Hematopoietic multipotent progenitor cell (in vitro differentiated cells): ENCODE measurements at regions not wholly inside any gene's neighbourhood (a gene's known extent, or its start where the extent isn't known, plus 50 kb on each side); places are given as distances from the start of the nearest gene placed in this dataset.

Experiments
- DNase-seq, 3 donors: peaks; one replicate each; pipeline ENCODE4 v3.0.0-alpha.2; 2011 to 2015; ENCODE audit warnings: low read depth in 2 of 3, low spot score in 2 of 3

DNA sequence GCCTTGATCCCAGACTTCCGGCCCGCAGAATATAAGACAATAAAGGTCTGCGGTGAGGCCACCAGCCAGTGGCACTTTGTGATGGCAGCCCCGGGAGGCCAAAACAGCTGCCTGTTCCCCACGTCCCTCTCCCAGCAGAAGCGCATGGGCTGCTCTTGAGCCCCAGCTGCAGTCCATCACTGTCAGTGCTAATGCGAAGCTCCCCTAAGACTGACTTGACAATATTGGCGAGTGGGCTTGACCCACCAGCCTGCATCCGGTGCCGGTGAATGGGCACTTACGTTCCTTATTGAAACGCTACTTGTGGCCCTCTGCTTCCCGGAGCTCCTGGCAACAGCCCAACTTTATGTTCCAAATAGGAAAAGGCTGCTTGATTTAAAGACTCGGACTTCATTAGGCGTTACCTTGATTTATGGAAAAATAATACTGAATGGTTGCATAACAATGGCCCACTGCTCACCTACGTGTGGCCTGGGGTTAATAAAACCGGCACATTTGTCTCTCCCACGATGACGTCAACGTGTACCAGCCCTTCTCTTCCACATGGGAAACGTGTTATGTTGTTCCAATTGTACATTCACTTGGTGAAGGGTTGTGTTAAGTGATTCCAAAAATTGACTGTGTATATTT is 93.4 kb upstream of the SEPTIN5 start:
- no peak for DNase-seq

DNA sequence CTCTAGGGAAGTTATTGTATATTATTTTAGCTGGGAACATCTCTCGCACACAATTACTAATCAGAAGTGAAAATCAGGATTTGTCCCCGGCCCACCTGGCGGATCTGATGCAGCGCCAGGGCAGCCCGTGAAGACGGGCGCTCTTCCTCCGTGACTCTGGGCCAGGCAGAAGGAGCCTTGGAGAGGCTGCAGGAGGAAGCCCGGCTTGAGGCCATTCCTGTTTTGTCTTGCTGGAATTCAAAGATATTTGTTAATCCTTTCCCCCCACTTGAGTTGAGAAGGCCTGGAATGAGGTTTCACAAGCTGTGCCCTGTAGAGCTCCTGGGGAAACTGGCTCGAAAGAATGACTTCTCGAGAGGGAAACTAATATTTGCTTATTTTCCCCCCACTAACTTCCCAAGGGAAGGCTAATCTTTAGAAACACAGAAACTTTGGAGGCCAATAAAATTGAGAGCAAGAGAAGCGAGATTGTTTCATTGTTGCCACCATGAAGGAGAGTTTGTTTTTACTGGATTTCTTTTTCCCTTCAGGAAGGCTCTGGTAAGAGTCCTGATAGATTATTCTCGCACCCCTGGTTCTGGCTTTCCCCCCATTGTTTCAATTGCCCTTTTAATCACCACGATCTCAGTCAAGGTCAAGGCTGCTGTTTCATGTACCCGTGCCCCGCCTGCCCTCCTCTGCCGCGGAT is 92.8 kb upstream of the SEPTIN5 start:
- no peak for DNase-seq

DNA sequence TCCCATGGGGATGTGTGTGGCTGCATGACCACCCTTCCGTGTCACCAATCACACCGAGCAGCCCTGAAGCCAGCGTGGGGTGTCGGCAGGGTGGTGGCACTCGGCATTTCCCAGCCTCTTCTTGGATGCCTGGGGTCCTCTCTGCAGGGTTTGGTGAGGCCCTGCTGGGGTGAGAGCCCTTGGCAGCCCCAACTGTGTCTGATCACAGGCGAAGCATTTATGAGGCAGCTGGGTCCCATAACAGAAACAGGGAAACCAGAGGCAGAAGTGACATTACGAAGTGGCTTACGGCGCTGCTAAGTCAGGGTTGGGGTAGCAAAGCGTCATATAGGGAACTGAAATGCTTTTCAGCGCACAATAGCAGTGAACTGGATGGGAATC is 92.3 kb upstream of the SEPTIN5 start:
- no peak for DNase-seq

DNA sequence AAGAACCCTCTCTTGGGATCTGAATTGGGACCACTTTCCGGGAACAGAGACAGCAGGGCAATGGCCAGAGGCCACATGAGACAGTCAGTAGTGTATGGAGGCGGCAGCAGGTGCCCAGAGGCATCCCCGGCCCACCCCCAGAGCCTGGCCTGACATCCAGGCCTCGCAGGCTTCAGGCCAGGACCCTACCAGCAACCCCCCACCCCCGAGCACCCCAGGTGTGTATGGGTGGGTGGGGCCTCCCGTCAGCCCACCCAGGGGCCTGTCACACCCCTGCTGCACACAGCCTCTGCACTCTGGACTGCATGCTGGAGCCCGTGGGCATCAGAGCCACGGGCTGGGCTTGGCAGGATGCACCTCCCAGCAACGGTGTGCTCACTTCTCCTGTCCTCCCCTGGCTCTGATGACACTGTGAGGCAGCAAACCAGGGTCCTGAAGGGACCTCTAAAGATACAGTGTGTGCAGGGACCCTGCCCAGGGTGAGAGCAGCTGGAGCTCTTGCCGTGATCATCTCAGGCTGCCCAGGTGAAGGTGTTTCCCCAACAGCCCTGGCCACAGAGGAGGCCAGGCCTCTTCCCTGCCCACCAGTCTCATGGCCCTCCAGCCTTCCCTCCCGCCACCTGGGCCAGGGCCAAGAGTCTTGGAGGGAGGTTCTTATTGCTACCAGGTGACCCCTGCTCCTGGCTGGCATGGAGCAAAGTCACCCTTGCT is 88.8 kb upstream of the SEPTIN5 start:
- DNase-seq: no peak

DNA sequence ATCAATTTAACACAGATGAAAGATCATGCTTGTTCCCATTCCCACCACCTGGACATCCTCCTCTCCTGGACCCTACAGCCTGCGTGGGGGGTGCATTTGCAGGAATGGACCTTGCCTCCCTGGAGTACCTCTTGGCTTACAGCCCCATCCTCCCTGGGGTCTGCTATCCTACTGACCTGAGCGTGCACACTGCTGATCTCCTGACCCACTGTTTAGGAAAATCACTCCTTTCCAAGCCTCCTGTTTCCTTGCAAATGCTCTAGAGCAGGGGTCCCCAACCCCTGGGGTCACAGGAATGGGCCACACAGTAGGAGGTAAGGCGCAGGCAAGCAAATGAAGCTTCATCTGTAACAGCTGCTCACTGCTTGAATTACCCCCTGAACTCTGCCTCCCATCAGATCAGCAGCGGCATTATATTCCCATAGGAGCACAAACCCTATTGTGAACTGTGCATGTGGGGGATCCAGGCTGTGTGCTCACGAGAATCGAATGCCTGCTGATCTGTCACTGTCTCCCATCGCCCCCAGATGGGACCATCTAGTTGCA is 88.2 kb upstream of the SEPTIN5 start:
- DNase-seq: no peak

DNA sequence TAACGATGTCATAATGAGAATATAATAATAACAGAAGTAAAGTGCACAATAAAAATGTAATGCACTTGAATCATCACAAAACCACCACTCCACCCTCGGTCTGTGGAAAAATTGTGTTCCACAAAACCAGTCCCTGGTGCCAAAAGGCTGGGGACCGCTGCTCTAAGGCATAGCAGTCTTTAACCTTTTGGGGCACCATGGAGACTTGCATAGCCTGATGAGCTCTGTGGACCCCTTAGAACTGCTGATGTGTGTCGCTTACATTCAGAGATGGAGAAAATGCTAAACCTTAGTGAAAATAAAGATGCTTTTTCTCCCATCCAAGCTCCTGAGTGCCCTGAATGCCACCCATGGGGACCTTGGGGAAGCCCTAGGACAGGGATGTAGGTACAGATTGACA is 87.6 kb upstream of the SEPTIN5 start:
- DNase-seq: no peak

DNA sequence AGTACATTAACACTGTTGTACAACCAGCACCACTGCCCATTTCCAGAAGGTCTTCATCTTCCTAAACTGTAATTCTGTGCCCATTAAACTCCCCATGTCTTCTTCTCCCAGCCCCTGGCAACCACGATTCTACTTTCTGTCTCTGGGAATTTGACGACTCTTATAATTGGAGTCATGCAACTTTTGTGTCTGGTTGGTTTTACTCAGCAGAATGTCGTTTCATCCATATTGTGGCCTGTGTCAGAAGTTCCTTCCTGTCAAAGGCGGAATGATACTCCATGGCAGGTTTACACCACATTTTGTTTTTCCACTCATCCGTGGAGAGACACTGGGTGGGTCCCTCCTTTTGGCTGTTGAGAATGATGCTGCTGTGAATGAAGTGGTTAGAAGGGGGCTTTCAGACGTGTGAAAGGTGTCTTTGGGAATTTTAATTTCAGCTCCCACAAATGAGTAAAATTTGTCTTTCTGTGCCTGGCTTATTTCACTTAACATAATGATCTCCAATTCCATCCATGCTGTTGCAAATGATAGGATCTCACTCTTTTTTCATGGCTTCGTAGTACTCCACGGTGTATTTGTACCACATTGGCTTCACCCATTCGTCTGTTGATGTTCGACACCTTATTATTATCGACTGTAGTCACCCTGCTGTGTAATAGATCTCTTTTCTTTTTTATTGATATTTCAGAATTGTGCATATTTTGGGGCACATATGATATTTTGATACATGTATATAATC is 86.1 kb upstream of the SEPTIN5 start:
- DNase-seq: no peak

DNA sequence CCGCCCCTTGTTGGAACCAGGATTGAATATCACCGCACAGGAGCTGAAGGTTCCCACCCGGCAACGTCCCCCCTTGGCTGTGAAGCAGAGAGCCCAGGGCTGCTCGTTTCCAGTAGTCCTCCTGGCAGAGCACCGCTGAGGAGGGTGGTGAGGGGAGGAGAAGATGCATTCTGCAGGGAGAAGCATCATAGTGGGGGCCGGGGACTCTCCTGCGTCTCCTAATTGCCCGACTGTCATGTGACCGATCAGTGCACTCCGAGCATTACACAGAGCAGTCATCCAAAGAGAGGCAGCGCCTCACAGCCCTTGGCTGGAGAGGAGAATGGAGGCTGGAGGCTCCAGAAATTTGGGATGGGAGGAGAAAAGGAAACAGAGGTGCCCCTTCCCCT is 85.0 kb upstream of the SEPTIN5 start:
- no peak for DNase-seq

DNA sequence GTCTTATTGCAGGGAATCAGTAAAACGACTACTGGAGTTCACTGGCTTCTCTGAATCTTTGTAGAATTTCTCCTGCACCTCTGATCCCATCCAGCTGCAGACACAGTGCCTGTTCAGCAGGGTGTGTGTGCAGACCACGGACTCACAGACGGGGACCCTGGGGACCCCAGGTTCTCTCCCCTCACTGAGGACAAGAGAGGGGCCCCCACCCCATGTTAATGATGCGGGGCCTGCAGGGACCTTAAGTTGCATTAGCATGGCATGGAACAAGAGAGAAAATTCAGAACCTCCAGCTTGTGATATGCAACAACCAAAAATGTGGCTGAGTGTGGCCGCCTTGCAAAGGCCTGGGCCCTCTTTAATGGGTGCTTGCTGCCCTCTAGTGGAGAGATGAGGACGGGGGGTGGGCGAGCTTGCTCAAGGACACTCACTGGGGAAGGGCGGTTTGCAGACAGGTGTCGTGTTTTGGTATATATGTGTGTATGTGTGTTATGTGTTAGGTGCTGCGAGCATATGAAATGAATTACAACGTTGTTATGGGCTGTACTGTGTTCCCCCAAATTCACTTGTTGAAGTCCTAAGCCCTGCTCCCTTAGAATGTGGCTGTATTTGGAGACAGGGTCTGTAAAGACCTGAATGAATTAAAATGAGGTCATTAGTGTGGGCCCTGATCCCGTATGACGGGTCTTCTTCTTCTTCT is 84.4 kb upstream of the SEPTIN5 start:
- peak; percentile 64 to 90 (median 77) for DNase-seq

DNA sequence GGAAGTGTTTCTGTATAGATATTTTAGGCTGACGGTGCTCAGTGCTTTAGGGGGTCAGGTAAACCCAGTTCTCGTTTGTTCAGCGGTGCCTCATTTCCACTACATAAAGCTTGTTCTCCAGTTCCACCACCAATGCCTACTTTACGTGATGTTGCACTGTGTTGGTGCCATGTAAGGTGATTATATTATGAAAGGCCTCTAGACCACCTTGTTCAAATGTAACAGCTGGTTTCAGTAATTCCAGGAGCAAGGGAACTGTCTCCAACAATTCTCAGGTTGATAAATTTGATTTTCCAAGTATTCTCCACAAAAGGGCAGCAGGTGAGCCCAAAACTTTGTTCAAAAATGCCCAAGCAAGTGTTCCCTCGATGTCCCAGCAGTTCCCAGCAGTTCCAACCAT is 83.7 kb upstream of the SEPTIN5 start:
- DNase-seq: no peak

DNA sequence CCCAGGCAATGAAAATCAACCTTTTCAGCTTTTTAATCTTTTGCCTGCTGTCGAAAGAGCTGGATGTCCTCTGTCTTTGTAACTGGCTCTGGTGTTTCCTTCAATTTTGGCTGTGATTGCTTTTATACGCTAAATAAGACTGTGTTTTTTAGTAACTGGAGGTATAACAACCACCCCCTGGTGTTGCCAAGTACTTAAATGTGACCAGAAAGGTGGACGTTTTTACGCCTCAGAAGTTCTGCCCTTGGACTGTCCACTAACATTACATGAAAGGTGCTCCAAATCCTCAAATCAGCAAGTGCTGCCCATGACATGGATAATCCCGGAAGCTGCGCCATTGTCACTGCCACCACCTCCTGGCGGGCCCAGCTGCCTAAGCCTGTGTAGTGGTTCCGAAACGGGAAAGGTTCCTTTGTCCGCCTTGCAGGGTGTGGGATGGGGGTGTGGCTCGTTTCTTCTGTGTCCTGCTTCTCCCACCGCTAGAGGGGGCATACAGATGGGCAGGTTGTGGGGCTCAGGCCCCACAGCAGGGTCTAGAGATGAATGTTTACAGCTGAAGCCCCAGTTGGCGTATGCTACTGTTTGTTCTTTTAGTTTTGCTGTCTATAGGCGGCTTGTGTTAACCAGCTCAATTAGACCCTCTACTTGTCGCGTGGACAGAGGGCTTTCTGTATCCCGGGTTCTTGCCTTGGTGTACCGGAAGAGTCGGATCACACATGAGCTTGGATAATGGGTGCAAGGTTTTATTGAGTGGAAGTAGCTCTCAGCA is 82.2 kb upstream of the SEPTIN5 start:
- peak in 2 of 3 donors; percentile 61 to 75 for DNase-seq

DNA sequence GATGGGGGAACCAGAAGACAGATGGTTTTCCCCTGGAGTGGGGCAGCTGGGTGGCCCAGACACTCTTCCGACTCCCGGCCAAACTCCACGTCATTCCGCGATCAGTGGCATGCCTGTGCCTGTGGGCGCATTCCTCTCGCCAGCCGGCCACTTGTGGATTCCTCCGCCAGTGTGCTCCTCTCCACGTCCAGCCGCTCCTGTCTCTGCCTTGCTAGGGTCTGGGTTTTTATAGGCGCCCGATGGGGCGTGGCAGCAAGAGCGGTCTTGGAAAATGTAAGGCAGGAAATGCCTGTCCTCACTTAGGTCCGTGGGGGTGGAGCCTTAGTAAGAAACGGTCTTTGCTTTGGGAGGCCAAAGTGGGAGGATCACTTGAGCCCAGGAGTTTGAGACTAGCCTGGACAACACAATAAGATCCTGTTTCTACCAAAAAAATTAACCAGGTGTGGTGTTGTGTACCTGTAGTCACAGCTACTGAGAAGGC is 81.6 kb upstream of the SEPTIN5 start:
- DNase-seq: no peak

DNA sequence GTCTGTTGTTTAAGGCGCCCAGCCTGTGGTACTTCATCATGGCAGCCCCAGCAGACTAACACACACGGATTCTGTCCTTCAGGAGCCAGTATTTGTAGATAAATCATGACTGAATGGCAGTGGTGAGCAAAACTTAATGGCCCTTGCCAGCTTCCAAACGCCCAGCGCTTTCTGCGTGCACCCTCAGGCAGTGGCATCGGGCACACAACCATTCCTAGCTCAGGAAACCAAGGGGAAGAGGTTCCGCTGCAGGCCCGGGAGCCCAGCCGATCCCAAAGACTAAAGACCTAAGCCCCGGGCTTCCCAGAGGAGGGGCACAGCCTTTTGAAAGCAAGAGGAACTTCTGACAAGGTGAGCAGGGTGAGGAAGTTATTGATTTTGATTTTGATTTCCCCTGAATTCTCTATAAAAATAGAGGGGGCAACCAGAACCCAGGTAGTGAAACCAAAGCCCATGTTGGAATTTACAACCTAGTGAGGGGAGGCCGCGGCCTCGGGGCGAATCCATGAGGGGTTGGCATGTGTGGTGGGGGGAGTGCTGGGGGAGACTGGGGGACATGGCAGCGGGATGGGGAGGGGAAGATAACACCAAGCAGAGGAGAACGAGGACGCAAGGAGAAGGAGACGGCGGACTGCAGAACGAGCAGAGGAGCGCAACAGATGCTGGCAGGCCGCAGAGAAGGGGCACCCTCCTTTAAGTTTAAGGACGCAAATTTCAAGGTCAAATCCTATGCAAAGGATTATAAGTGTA is 79.9 kb upstream of the SEPTIN5 start:
- no peak for DNase-seq

DNA sequence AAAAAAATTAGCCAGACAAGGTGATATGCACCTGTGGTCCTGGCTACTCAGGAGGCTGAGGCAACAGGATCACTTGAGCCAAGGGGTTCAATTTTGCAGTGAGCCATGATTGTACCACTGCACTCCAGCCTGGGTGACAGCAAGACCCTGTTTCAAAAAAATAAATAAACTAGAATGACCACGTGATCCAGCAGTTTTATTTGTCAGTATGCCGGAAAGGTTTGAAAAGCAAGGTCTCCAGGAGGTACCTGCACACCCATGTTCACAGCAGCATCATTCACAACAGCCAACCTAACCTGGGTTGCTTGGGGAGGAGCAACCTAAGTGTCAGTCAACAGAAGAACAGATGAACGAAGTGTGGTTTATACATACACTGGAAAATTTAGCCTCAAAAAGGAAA is 78.7 kb upstream of the SEPTIN5 start:
- DNase-seq: no peak

DNA sequence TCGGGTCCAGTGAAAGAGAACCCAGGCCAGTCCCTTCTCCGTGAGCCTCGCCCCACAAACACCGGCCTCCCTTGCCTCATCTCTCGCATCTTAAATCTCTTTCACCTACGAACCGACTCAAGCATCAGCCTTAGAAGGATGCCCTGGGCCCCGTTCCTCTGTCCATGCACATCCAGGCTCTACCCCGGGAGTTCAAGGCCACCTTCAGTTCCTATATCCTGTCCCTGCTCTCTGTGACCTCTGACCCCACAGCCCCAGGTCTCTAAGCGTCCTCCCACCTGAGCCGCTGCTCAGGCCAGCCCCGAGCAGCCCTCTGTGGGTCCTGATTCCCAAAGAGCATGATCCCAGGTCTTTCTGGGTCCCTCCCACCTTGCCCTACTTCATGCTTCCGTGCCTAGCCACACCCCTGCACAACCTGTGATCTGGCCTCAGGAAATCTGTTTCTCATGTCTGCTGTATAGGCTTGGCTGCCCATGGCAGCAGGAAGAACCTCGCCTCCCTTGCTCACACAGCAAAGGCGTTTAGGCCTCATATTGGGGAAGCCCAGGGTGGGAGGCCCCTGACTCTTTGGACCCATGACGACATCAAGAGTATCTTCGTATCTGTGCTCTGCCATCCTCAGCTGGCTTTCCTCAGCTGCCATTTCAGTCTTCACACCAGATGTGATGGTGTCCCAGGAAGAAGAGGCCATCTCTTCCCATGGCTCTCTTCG is 77.5 kb upstream of the SEPTIN5 start:
- DNase-seq: no peak

DNA sequence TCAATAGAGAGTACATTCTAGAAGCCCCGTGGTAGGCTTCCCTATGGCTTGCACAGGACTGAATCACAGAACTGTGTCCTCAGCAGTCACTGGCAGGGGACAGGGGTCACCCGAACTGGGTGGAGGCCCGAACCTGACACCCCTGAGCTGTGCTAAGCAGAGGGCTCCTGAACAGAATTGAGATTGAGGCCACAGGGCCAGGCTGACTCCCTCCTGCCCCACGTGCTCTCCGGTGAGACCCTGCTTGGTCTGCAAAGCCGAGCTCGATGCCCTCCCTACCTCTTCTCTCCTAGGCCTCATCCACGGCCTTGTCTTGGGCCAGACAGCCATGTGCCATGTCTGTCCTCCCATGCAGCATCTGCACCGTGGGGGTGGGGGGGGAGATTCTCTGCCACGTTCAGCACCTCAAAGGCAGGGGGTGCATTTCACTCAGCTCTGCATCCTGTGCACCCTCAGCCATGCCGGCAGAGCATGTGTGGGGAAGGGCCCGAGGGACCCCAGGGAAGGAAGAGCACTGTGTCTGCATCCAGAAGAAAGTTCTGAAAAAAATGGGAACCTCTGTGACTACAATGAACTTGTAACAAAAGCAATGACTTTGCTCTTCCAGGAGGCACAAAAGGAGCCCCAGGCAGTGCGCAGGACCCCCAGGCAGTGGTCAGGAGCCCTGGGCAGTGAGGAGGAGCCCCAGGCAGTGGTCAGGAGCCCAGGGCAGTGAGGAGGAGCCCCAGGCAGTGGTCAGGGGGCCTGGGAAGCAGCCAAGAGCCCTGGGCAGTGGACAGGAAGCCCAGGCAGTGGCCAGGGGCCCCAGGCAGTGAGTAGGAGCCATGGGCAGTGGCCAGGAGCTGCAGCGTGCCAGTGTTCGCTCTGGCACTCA is 76.7 kb upstream of the SEPTIN5 start:
- no peak for DNase-seq

DNA sequence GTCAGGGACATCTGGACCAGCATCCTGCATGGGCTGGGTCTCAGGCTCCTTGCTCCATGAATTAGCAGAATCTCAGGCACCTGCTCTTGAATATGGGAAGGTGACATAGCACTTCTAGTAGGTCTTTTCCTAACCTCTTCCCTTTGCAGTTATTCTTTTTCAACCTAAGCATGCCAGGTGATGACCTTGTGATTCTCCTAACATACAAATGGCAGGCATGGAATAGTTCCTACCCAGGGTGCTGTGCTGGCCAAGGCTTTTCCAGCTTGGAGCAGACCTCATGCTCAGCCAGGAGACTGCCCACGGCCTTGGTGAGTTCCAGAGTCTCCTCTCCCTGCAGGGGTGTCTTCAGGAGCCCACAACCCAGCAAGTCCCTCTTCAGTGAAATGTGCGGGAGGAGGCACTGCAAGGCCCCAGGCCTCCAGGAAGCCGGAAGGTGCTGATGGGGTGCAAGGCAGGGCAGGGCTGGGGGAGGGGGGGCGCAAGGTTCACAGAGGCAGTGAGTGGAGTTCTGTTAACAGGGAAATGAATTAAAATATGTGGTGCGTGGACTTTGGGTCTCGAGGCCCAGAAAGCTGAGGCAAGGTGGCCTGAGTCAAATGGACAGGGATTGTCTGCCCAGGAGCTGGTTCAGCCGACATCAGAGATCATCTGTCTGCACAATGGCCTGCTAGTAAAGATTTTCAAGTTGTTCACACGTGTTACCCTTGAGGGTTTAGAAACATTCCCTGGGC is 75.9 kb upstream of the SEPTIN5 start:
- no peak for DNase-seq
